Neural cell (in vitro differentiated cells): ENCODE measurements at regions not wholly inside any gene's neighbourhood (a gene's known extent, or its start where the extent isn't known, plus 50 kb on each side); places are given as distances from the start of the nearest gene placed in this dataset.

Source experiments
- CTCF ChIP-seq: fragments of 450-650 bp; IDR thresholded peaks from 2 replicates; pipeline ENCODE4 v1.5.1; 2014; ENCODE audit warnings: antibody characterized with exemption, mild to moderate bottlenecking, moderate library complexity; ENCODE audit not compliant: poor library complexity, severe bottlenecking
- EP300 ChIP-seq: fragments of 450-650 bp; conservative IDR thresholded peaks from 2 replicates; pipeline ENCODE4 v1.6.1; 2014; ENCODE audit warnings: antibody characterized with exemption, mild to moderate bottlenecking, moderate library complexity; ENCODE audit not compliant: poor library complexity, severe bottlenecking
- EZH2 ChIP-seq: fragments of 200-600, 300-800 bp; shearing (Covaris generic), sonication (generic); IDR thresholded peaks from 2 replicates; pipeline ENCODE4 v1.6.1; 2014; ENCODE audit warnings: antibody characterized with exemption, low read length, borderline replicate concordance, mild to moderate bottlenecking; ENCODE audit not compliant: insufficient read depth, poor library complexity, severe bottlenecking
- POLR2AphosphoS5 ChIP-seq: IDR thresholded peaks from 2 replicates; pipeline ENCODE4 v1.6.1; 2012
- REST ChIP-seq: IDR thresholded peaks from 2 replicates; pipeline ENCODE4 v1.6.1; 2012; ENCODE audit warnings: borderline replicate concordance
- SMC3 ChIP-seq: fragments of 450-650 bp; conservative IDR thresholded peaks from 2 replicates; pipeline ENCODE4 v1.6.1; 2014; ENCODE audit warnings: antibody characterized with exemption, mild to moderate bottlenecking, moderate library complexity; ENCODE audit not compliant: poor library complexity

- TF ChIP-seq EP300 (no peak), EZH2 (no peak), CTCF (no peak), SMC3 (no peak), REST (no peak), POLR2AphosphoS5 (no peak)
Observed at GRCh38 chr5:123855609-123856008, 343.6 kb downstream of the CSNK1G3 start.
